Osteocyte (in vitro differentiated cells): ENCODE measurements at regions not wholly inside any gene's neighbourhood (a gene's known extent, or its start where the extent isn't known, plus 50 kb on each side); places are given as distances from the start of the nearest gene placed in this dataset.
"Not testable (repeated sequence)": the region's sequence is repeated elsewhere in the genome, so short reads cannot be mapped to it uniquely, and the experiment has no call there.

Experiments used
- DNase-seq: peaks from one replicate; pipeline ENCODE4 v3.0.0; 2021; ENCODE audit warnings: mixed read lengths; ENCODE audit not compliant: unreplicated experiment; ENCODE audit errors: extremely low spot score
- H3K27ac Mint-ChIP-seq: one replicate; pipeline ENCODE4 v1.8.0; 2021; ENCODE audit warnings: mild to moderate bottlenecking, mixed read lengths; ENCODE audit not compliant: unreplicated experiment
- H3K27me3 Mint-ChIP-seq: one replicate; pipeline ENCODE4 v1.8.0; 2021; ENCODE audit warnings: mixed read lengths; ENCODE audit not compliant: unreplicated experiment
- H3K36me3 Mint-ChIP-seq: one replicate; pipeline ENCODE4 v1.8.0; 2021; ENCODE audit warnings: mixed read lengths; ENCODE audit not compliant: unreplicated experiment
- H3K4me1 Mint-ChIP-seq: one replicate; pipeline ENCODE4 v1.8.0; 2021; ENCODE audit warnings: mixed read lengths; ENCODE audit not compliant: unreplicated experiment
- H3K4me3 Mint-ChIP-seq: one replicate; pipeline ENCODE4 v1.8.0; 2021; ENCODE audit warnings: mild to moderate bottlenecking, moderate library complexity, mixed read lengths; ENCODE audit not compliant: unreplicated experiment
- H3K9me3 Mint-ChIP-seq: one replicate; pipeline ENCODE4 v1.8.0; 2021; ENCODE audit warnings: mixed read lengths; ENCODE audit not compliant: unreplicated experiment
- CTCF ChIP-seq: fragments of 200-600 bp; sonication (generic); IDR thresholded peaks from 2 replicates; pipeline ENCODE4 v1.5.0; 2021; ENCODE audit warnings: antibody characterized with exemption, mild to moderate bottlenecking, moderate library complexity

GRCh38 chr1:69109277-69109676, 458.4 kb upstream of the LRRC7 start:
- no peak for TF ChIP-seq CTCF
- no peak overlapping the region for H3K4me3 Mint-ChIP-seq
- no peaks in the 10 kb centered on the region for H3K36me3 Mint-ChIP-seq
- H3K27ac Mint-ChIP-seq, result no peak overlapping the region
- H3K4me1 Mint-ChIP-seq, result no peaks in the 10 kb centered on the region
- H3K27me3 Mint-ChIP-seq, result no peaks in the 10 kb centered on the region
- no peak for DNase-seq
- H3K9me3 Mint-ChIP-seq, result no peaks in the 10 kb centered on the region

GRCh38 chr1:69110851-69111250, 456.9 kb upstream of the LRRC7 start:
- Mint-ChIP-seq H3K27me3 (no peaks in the 10 kb centered on the region), H3K36me3 (no peaks in the 10 kb centered on the region), H3K4me1 (no peaks in the 10 kb centered on the region), H3K27ac (no peak overlapping the region), H3K4me3 (no peak overlapping the region), H3K9me3 (no peaks in the 10 kb centered on the region)
- no peak for TF ChIP-seq CTCF
- no peak for DNase-seq

- not testable (repeated sequence) for DNase-seq, H3K4me3 Mint-ChIP-seq, H3K27ac Mint-ChIP-seq, H3K36me3 Mint-ChIP-seq, H3K9me3 Mint-ChIP-seq, H3K27me3 Mint-ChIP-seq
- peaks cover 26% of the 10 kb centered on the region for H3K4me1 Mint-ChIP-seq
Measured at GRCh38 chr1:69120126-69120741, 447.5 kb upstream of the LRRC7 start.

- H3K36me3 Mint-ChIP-seq, result no peaks in the 10 kb centered on the region
- no peak overlapping the region for H3K27ac Mint-ChIP-seq
- DNase-seq, result no peak
- H3K4me3 Mint-ChIP-seq, result no peak overlapping the region
- no peak for TF ChIP-seq CTCF
- peaks cover 27% of the 10 kb centered on the region for H3K4me1 Mint-ChIP-seq
- peaks cover 5% of the 10 kb centered on the region for H3K9me3 Mint-ChIP-seq
- H3K27me3 Mint-ChIP-seq, result no peaks in the 10 kb centered on the region
Measured at GRCh38 chr1:69120817-69121216, 446.9 kb upstream of the LRRC7 start.

GRCh38 chr1:69121723-69122122, 446.0 kb upstream of the LRRC7 start:
- peaks cover 36% of the 10 kb centered on the region for H3K4me1 Mint-ChIP-seq

More at GRCh38 chr1:69121723-69122122, 446.0 kb upstream of the LRRC7 start:
- H3K27me3 Mint-ChIP-seq, result no peaks in the 10 kb centered on the region
- DNase-seq, result no peak
- H3K27ac Mint-ChIP-seq, result no peak overlapping the region
- H3K9me3 Mint-ChIP-seq, result peaks cover 5% of the 10 kb centered on the region
- no peak overlapping the region for H3K4me3 Mint-ChIP-seq
- no peaks in the 10 kb centered on the region for H3K36me3 Mint-ChIP-seq
- TF ChIP-seq CTCF, result no peak
